HG03442 (cell line): ENCODE measurements at regions not wholly inside any gene's neighbourhood (a gene's known extent, or its start where the extent isn't known, plus 50 kb on each side); places are given as distances from the start of the nearest gene placed in this dataset.

Experiments
- ATAC-seq: cut with Tn5 transposase; IDR thresholded peaks from one replicate; pipeline ENCODE4 v1.9.1; 2021; ENCODE audit warnings: mild to moderate bottlenecking, moderate library complexity; ENCODE audit not compliant: unreplicated experiment

GRCh38 chr1:101290922-101291561 is 54.2 kb downstream of the S1PR1 start:
- ATAC-seq, result no peak

- ATAC-seq, result peak; percentile 31
Measured at GRCh38 chr1:101291562-101292380, 55.0 kb downstream of the S1PR1 start.

GRCh38 chr1:101293461-101294051 is 56.7 kb downstream of the S1PR1 start:
- peak; percentile 69 for ATAC-seq

- ATAC-seq, result no peak
Measured at GRCh38 chr1:101295209-101295608, 58.4 kb downstream of the S1PR1 start.

- ATAC-seq, result no peak
Measured at GRCh38 chr1:101298663-101299062, 61.8 kb downstream of the S1PR1 start.

- no peak for ATAC-seq
Measured at GRCh38 chr1:101299141-101299540, 62.3 kb downstream of the S1PR1 start.

GRCh38 chr1:101299710-101300109 is 62.9 kb downstream of the S1PR1 start:
- ATAC-seq, result no peak

- ATAC-seq, result no peak
Measured at GRCh38 chr1:101300916-101301315, 64.1 kb downstream of the S1PR1 start.

GRCh38 chr1:101301446-101302057 is 64.7 kb downstream of the S1PR1 start:
- ATAC-seq, result no peak

- no peak for ATAC-seq
Measured at GRCh38 chr1:101302831-101303511, 66.2 kb downstream of the S1PR1 start.

- no peak for ATAC-seq
Measured at GRCh38 chr1:101307985-101308689, 71.3 kb downstream of the S1PR1 start.

GRCh38 chr1:101308935-101309333 is 72.1 kb downstream of the S1PR1 start:
- peak; percentile 19 for ATAC-seq

- peak; percentile 40 for ATAC-seq
Measured at GRCh38 chr1:101309334-101310311, 72.8 kb downstream of the S1PR1 start.

- ATAC-seq, result no peak
Measured at GRCh38 chr1:101310506-101310905, 73.7 kb downstream of the S1PR1 start.

- no peak for ATAC-seq
Measured at GRCh38 chr1:101311146-101311920, 74.5 kb downstream of the S1PR1 start.

GRCh38 chr1:101312147-101312546 is 75.3 kb downstream of the S1PR1 start:
- no peak for ATAC-seq

GRCh38 chr1:101313356-101313755 is 76.5 kb downstream of the S1PR1 start:
- no peak for ATAC-seq

- peak; percentile 65 for ATAC-seq
Measured at GRCh38 chr1:101314244-101314643, 77.4 kb downstream of the S1PR1 start.
